Choroid plexus epithelial cell (primary cell): ENCODE measurements at regions not wholly inside any gene's neighbourhood (a gene's known extent, or its start where the extent isn't known, plus 50 kb on each side); places are given as distances from the start of the nearest gene placed in this dataset.

Source experiments
- DNase-seq: peaks from one replicate; pipeline ENCODE4 v3.0.0-alpha.2; 2010; ENCODE audit warnings: low read depth
- H3K4me3 ChIP-seq: 2 replicates; pipeline ENCODE4 v1.5.1; 2011; ENCODE audit warnings: low read depth, mild to moderate bottlenecking, control low read depth, low read length, moderate library complexity
- TF ChIP-seq, protein P1 (sequence below): conservative IDR thresholded peaks from 2 replicates; pipeline ENCODE4 v1.5.1; 2011; ENCODE audit warnings: low read depth, mild to moderate bottlenecking, control low read depth, inconsistent platforms, low read length, moderate library complexity

DNA sequence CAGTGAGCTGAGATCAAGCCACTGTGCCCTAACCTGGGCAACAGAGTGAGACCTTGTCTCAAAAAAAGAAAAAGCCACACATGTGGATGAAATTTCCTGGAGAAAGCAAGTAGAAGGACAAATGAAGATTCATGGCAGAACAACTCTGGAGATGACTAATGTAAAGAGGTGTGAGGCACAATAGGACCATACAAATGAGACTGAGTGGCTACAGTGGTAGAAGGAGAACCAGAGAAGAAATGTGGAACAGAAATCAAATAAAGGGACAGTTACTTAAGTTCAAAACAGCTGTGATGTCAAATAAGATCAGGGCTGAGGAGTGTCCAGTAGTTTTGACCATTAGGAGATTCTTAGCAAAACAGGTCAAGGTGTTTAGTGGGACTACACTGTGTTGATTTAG lies 130.9 kb upstream of the CDK6 start:
- TF ChIP-seq, protein P1, sequence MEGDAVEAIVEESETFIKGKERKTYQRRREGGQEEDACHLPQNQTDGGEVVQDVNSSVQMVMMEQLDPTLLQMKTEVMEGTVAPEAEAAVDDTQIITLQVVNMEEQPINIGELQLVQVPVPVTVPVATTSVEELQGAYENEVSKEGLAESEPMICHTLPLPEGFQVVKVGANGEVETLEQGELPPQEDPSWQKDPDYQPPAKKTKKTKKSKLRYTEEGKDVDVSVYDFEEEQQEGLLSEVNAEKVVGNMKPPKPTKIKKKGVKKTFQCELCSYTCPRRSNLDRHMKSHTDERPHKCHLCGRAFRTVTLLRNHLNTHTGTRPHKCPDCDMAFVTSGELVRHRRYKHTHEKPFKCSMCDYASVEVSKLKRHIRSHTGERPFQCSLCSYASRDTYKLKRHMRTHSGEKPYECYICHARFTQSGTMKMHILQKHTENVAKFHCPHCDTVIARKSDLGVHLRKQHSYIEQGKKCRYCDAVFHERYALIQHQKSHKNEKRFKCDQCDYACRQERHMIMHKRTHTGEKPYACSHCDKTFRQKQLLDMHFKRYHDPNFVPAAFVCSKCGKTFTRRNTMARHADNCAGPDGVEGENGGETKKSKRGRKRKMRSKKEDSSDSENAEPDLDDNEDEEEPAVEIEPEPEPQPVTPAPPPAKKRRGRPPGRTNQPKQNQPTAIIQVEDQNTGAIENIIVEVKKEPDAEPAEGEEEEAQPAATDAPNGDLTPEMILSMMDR: no peak
- H3K4me3 ChIP-seq: no peak overlapping the region
- DNase-seq: no peak

DNA sequence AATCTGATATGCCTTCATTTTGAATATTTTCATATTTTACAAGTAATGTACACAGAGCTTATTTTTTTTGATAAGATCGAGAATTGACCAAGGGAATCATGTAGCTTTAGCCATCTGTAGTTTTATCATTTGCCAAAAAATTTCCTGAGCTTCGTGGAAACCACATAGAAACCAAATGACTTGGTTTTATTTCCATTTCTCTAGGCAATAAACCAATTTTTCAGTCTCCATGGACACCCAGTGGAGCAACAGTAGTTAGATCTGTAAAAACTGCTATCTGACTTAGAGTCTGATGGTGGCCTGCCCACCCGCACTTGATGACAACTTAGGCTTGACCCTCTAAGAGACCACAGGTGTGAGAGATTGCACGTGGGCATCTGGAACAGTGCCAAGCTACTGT lies 127.8 kb upstream of the CDK6 start:
- no peak overlapping the region for H3K4me3 ChIP-seq
- DNase-seq: no peak
- TF ChIP-seq, protein P1: no peak

DNA sequence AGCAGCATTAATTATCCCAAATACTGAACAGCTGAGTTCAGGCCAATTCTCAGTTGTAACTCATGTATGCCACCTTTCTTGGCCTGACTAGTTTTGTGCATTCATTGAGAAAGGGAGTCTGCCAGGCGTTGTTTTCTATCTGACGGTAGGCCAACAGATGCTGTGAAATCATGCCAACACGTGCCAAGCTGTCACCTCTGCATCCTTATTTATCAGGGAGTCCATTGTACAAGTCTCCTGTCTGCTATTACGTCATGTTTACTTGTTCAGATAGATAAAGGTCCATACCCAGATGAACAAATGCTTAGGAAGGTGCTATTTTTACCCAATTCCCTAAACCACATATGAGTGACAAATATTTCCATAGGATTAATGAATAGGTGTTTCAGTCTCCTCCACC lies 127.2 kb upstream of the CDK6 start:
- TF ChIP-seq, protein P1: no peak
- H3K4me3 ChIP-seq: no peak overlapping the region
- no peak for DNase-seq

DNA sequence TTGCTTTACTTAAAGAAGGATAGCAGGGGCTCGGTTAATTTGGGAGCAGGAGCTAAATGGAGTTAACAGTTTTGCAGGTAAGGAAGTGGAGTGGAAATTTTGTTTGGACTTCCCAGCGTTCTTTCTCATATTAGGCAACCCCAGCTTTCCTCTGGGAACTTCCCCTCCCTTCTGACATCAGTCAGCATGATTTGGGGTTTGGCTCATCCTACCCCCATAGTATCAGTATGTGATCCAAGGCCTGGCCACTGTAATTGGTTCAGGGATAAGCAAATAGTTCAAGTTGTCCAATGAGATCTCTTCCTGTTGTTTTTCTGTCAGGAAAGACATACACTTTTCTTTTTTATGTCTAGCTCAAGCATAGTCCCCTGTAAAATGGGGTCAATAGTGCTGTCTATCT lies 125.6 kb upstream of the CDK6 start:
- no peak for DNase-seq
- TF ChIP-seq, protein P1: no peak
- no peak overlapping the region for H3K4me3 ChIP-seq

DNA sequence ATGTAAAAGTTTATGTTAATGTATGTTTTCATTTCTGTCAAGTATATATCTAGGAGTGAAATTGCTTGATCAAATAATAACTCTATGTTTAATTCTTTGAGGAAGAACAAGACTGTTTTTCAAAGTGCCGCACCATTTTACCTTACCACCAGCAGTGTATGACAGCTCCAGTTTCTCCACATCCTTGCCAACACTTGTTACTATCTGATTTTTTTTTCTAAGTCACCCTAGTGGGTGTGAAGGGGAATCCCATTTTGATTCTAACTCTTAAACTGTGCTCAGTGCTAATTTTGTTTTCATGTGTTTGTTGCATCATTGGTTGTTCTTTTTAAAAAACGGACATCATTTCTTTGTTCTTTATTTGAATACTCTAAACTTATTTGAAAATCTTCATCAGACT lies 120.2 kb upstream of the CDK6 start:
- DNase-seq: no peak
- no peak overlapping the region for H3K4me3 ChIP-seq
- TF ChIP-seq, protein P1: no peak

DNA sequence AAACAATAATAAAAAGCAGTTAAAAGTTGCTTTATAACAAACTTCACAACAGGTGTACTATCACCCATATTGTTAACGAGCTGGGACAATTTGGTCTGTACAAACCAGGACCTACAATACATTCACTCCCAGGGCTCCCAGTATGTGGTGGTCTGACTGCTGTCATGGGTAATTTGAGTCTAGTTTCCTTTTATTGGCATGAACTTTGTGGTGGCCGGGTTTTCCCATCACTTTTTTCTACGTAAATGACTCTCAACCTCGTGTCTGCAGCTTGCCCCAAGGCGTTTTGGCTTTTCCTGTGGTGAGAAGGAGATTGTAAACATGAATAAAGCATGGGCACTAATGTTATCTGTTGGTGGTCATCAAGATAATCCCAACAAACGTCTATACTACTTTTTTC lies 118.7 kb upstream of the CDK6 start:
- TF ChIP-seq, protein P1: no peak
- no peak for DNase-seq
- no peak overlapping the region for H3K4me3 ChIP-seq

DNA sequence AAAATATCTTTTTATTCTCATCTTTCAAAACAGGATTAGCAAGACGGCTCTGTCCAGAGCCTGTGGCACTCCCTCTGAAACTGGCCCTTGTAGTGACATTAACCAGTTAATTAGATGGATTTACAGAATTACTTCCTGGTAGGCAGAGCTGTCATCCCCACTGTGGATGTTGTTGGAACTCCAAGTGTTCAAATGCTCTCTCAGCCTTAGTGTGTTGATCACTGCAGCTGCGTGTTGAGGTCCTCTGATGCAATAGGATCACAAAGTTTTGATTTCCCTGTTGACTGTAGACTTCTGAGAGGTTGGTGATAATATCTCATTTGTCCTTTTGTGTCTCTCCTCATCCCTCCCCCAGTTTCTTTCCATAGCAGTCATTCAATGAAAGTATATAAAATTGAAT lies 117.3 kb upstream of the CDK6 start:
- no peak overlapping the region for H3K4me3 ChIP-seq
- TF ChIP-seq, protein P1: no peak
- DNase-seq: peak; percentile 13
